Left renal pelvis (tissue), 4 donors: ENCODE measurements at regions not wholly inside any gene's neighbourhood (a gene's known extent, or its start where the extent isn't known, plus 50 kb on each side); places are given as distances from the start of the nearest gene placed in this dataset.
"Not testable (repeated sequence)": the region's sequence is repeated elsewhere in the genome, so short reads cannot be mapped to it uniquely, and the experiment has no call there.

ENCODE experiments used
- DNase-seq, 4 donors: peaks; one replicate each; pipeline ENCODE4 v3.0.0-alpha.2; 2013; ENCODE audit warnings: low read depth in 4 of 4, low spot score in 3 of 4

DNA sequence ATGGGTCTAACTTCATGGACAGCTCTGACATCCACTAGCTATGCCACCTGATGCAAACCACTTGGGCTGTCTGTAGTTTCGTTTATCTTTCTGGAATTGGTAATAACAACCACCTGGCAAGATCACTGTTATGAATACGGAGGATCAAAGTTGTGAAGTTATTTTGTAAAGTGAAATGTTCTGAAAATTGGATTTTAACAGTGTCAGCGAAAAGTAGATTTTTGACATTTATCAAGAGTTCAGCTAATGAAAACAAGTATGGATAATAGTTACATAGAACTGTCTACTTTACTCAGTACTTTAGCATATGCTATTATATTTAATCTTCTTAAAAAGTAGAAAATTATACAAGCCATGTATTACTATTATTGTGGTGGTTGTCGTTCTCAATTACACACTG lies 813.8 kb downstream of the RNF144A start:
- DNase-seq = no peak

GRCh38 chr2:7732497-7732896 lies 815.3 kb downstream of the RNF144A start:
- DNase-seq = no peak

- no peak for DNase-seq
Observed at GRCh38 chr2:7736646-7737305, 819.6 kb downstream of the RNF144A start.

DNA sequence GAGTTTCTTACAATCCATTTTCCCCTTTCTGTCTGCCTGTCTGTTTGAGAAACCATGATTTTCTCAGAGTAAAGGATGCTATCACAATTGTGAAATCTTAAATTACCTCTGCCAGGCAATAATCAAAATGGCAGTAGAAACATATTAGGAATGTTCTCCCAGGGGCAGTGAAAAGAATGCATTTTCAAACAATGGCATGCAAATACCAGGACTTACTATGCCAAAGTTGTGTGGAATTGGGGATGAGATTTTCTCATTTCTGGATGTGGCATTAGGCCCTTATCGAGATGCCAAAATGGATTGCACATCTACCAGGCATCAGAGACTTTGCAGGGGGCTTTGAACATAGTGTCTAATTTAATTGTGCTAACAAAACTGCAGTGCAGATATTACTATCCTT lies 821.4 kb downstream of the RNF144A start:
- DNase-seq = no peak

DNA sequence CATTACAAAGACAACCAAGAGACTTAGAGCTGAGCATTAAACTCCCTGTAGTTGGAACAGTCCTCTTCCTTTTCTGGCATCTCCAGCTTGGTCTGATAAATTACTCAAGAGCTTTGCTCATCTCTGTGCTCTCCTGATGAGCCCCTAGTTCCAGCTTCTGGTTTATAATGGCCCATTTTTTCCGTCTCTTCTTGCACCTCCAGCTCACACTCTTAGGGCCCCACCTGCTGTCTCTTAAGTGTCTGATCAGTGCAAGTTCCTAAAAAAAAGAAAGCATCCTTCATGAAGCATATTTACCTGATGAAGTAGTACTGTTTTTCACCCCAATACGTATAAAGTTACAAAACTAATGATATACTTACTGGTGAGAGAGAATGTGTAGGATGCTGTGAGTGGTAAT lies 822.9 kb downstream of the RNF144A start:
- DNase-seq = no peak

DNA sequence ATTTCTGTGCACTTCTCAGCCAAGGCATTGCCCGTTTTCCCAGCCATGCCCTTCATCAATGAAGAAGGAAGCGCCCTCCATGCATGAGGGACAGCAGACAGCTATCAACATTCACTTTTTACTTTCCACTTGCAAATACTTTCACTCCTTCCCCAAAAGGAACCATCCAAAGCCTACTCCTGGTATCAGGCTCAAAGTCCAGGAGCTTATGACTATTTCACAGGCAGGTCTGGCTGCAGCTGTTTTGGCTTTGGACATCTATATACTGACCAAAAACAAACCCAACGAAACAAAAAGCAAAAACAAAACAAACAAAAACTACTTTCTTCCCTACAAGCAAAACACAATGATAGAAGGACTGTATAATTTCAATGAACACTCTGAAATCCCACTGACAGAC lies 825.1 kb downstream of the RNF144A start:
- DNase-seq = no peak

DNA sequence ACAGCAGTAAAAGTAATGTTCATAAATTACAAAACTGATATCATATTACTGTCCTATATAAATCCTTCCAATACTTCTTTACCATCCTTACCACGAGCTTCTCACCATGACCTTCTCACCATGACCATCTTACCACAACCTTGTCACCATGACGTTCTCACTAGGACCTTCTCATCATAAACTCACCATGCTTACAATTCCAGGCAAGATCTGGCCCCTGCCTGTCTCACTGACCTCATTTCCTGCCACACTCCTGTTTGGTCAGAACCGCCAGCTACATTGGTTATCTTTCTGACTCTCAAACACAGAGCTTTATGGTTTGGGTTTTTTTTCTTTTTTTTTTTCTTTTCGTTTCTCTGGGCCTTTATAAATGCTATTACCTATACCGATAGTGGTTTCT lies 827.6 kb downstream of the RNF144A start:
- no peak for DNase-seq

GRCh38 chr2:7745369-7745768 lies 828.2 kb downstream of the RNF144A start:
- no peak for DNase-seq

GRCh38 chr2:7748717-7749415 lies 831.7 kb downstream of the RNF144A start:
- no peak for DNase-seq

GRCh38 chr2:7749895-7750559 lies 832.8 kb downstream of the RNF144A start:
- DNase-seq = no peak

- DNase-seq = no peak
Observed at GRCh38 chr2:7752291-7752690, 835.1 kb downstream of the RNF144A start.

DNA sequence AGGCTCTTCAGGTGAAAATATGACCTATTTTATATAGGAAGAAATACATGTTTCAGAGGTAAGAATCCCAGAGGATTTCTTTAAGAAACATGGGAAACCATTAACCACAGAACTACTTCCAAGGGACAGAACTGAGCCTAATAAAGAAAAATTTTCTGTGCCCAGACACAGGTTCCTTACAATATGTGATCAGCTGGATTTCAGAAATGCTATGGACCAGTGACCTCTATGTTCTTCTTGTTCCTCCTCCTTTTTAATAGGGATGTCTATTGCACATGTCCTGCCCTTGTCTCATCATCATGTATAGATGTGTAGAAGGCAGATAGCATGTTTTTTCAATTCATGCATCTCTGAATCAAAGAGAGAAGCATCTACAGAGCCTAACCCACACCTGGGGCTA lies 836.6 kb downstream of the RNF144A start:
- no peak for DNase-seq

GRCh38 chr2:7755879-7756278 lies 838.7 kb downstream of the RNF144A start:
- no peak for DNase-seq

GRCh38 chr2:7758073-7758759 lies 841.0 kb downstream of the RNF144A start:
- no peak for DNase-seq

DNA sequence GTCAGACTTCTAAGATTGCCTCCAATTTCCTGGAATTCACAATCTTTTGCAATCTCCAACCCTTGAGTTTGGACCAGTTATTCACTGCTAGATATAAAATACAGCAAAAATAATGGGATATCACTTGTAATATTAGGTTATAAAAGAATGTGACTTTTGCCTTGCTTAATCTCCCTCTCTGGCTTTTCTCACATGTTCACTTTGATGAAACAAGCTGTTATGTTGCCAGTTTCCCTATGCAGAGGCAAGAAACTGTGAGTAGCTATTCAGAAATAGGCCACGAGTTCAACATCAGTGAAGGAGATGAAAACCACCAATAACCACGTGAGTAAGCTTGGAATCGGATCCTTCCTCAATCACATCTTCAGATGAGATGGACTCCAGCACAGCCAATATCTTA lies 842.7 kb downstream of the RNF144A start:
- no peak for DNase-seq

GRCh38 chr2:7763418-7763817 lies 846.2 kb downstream of the RNF144A start:
- DNase-seq = not testable (repeated sequence)

DNA sequence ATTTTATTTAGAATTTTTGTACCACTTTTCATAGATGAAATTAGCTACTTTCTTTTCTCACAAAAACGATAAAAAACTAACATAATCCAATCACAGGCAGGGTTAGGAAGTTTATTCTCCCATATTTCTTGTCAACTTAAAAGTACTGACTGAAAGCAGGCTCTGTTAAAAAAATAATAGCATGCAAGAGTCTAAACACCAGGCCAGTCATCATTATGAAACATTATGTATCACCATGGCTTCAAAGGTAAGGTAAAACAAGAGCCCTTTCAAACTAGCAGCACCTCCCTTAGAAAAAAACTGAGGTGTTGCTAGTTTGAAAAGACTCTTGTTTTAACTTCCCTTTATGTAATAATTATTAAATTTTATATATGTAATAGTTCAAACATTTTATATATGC lies 848.0 kb downstream of the RNF144A start:
- no peak for DNase-seq

GRCh38 chr2:7766088-7766722 lies 849.0 kb downstream of the RNF144A start:
- DNase-seq = no peak

GRCh38 chr2:7766978-7767565 lies 849.9 kb downstream of the RNF144A start:
- DNase-seq = no peak

DNA sequence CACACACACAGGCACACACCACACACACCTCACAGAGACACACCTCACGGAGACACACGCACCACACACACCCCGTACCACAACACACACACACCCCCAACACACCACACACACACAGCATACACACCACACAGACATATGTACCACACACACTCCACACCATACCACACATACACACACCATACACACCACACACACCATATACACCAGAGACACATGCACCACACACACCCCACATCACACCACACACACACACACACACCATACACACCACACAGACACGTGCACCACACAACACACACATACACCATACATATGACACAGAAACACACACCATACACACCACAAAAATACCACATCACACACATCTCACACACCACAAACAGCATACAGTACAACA lies 850.7 kb downstream of the RNF144A start:
- DNase-seq = no peak

- DNase-seq = no peak
Observed at GRCh38 chr2:7771781-7772180, 854.6 kb downstream of the RNF144A start.
